WTC11 (cell line): ENCODE measurements at regions not wholly inside any gene's neighbourhood (a gene's known extent, or its start where the extent isn't known, plus 50 kb on each side); places are given as distances from the start of the nearest gene placed in this dataset.

Experiments
- ATAC-seq: fragments of 200-7000 bp; cut with Tn5 transposase; 2 replicates; pipeline ENCODE4 v1.10.0; 2021; ENCODE audit warnings: mild to moderate bottlenecking, moderate library complexity
- CTCF ChIA-PET: fragments of 300-600 bp; sonication (Branson Sonifier 250); formaldehyde crosslinking; loops from one replicate; lab custom pipeline; 2021; ENCODE audit warnings: antibody characterized with exemption; lab: Charles Lee
- POLR2A ChIA-PET: fragments of 350-600 bp; sonication (Branson Sonifier 250); formaldehyde crosslinking; loops from one replicate; lab custom pipeline; 2021; ENCODE audit warnings: antibody characterized with exemption; lab: Charles Lee
- DNase-seq: peaks from one replicate; pipeline ENCODE4 v3.0.0; 2021; ENCODE audit warnings: low spot score
- H3K27ac Mint-ChIP-seq: 2 replicates; pipeline ENCODE4 v1.8.0; 2021; ENCODE audit warnings: mixed read lengths
- H3K27me3 Mint-ChIP-seq: 2 replicates; pipeline ENCODE4 v1.8.0; 2021; ENCODE audit warnings: low read depth, mild to moderate bottlenecking, moderate library complexity, mixed read lengths
- H3K36me3 Mint-ChIP-seq: 2 replicates; pipeline ENCODE4 v1.8.0; 2021; ENCODE audit warnings: mixed read lengths
- H3K4me1 Mint-ChIP-seq: 2 replicates; pipeline ENCODE4 v1.8.0; 2022; ENCODE audit warnings: mixed read lengths
- H3K4me3 Mint-ChIP-seq: 2 replicates; pipeline ENCODE4 v1.8.0; 2021; ENCODE audit warnings: mild to moderate bottlenecking, moderate library complexity, mixed read lengths
- H3K9me3 Mint-ChIP-seq: 2 replicates; pipeline ENCODE4 v1.8.0; 2021; ENCODE audit warnings: mixed read lengths
- FOXP1 ChIP-seq: sonication (generic); formaldehyde crosslinking; IDR thresholded peaks from 2 replicates; pipeline ENCODE4 v1.8.0; 2022; ENCODE audit warnings: missing genetic modification reagents, mild to moderate bottlenecking, moderate library complexity, borderline replicate concordance
- GABPB1 ChIP-seq: sonication (generic); formaldehyde crosslinking; IDR thresholded peaks from 2 replicates; pipeline ENCODE4 v1.8.1; 2023; ENCODE audit warnings: mild to moderate bottlenecking, missing genetic modification reagents
- HMGA2 ChIP-seq: fragments of 250-450 bp; sonication (Bioruptor Pico); IDR thresholded peaks from 2 replicates; pipeline ENCODE4 v1.4.0; 2021; ENCODE audit warnings: mild to moderate bottlenecking, moderate library complexity
- IRF2 ChIP-seq: sonication (generic); formaldehyde crosslinking; IDR thresholded peaks from 2 replicates; pipeline ENCODE4 v1.8.0; 2022; ENCODE audit warnings: low read depth, missing genetic modification reagents, borderline replicate concordance
- NFYB ChIP-seq: sonication (generic); formaldehyde crosslinking; conservative IDR thresholded peaks from 2 replicates; pipeline ENCODE4 v1.8.0; 2022; ENCODE audit warnings: low read depth, missing genetic modification reagents
- RELA ChIP-seq: sonication (generic); formaldehyde crosslinking; IDR thresholded peaks from 2 replicates; pipeline ENCODE4 v1.8.1; 2022; ENCODE audit warnings: missing genetic modification reagents, mild to moderate bottlenecking, borderline replicate concordance
- TEAD4 ChIP-seq: sonication (generic); formaldehyde crosslinking; IDR thresholded peaks from 2 replicates; pipeline ENCODE4 v1.8.0; 2022; ENCODE audit warnings: mild to moderate bottlenecking, missing genetic modification reagents
- ZNF396 ChIP-seq: fragments of 250-450 bp; sonication (Bioruptor Pico); IDR thresholded peaks from 2 replicates; pipeline ENCODE4 v1.8.0; 2021; ENCODE audit warnings: mild to moderate bottlenecking, moderate library complexity, borderline replicate concordance
- ZNF416 ChIP-seq: fragments of 250-450 bp; sonication (Bioruptor Pico); IDR thresholded peaks from 2 replicates; pipeline ENCODE4 v1.9.0; 2021; ENCODE audit warnings: mild to moderate bottlenecking, inconsistent platforms
- ZNF423 ChIP-seq: fragments of 250-450 bp; sonication (Bioruptor Pico); IDR thresholded peaks from 2 replicates; pipeline ENCODE4 v2.1.2; 2022; ENCODE audit warnings: mild to moderate bottlenecking, moderate library complexity
- TF ChIP-seq, protein P1 (sequence below): fragments of 250-450 bp; sonication (Bioruptor Pico); IDR thresholded peaks from 2 replicates; pipeline ENCODE4 v1.8.0; 2021; ENCODE audit warnings: mild to moderate bottlenecking
- TF ChIP-seq, protein P2 (sequence below): sonication (generic); formaldehyde crosslinking; IDR thresholded peaks from 2 replicates; pipeline ENCODE4 v1.8.0; 2022; ENCODE audit warnings: missing genetic modification reagents
- TF ChIP-seq, protein P3 (sequence below): fragments of 250-450 bp; sonication (Bioruptor Pico); IDR thresholded peaks from 2 replicates; pipeline ENCODE4 v1.9.0; 2021; ENCODE audit warnings: mild to moderate bottlenecking
- TF ChIP-seq, protein P4 (sequence below): sonication (generic); formaldehyde crosslinking; IDR thresholded peaks from 2 replicates; pipeline ENCODE4 v1.8.0; 2022; ENCODE audit warnings: mild to moderate bottlenecking, missing genetic modification reagents
- TF ChIP-seq, protein P5 (sequence below): fragments of 250-450 bp; sonication (Bioruptor Pico); IDR thresholded peaks from 2 replicates; pipeline ENCODE4 v1.9.0; 2021; ENCODE audit warnings: mild to moderate bottlenecking
- TF ChIP-seq, protein P6 (sequence below): fragments of 250-450 bp; sonication (Bioruptor Pico); conservative IDR thresholded peaks from 2 replicates; pipeline ENCODE4 v1.9.0; 2021; ENCODE audit warnings: mild to moderate bottlenecking
- TF ChIP-seq, protein P7 (sequence below): sonication (generic); formaldehyde crosslinking; IDR thresholded peaks from 2 replicates; pipeline ENCODE4 v1.8.0; 2023; ENCODE audit warnings: mild to moderate bottlenecking, missing genetic modification reagents
- TF ChIP-seq, protein P8 (sequence below): fragments of 200-600 bp; IDR thresholded peaks from 2 replicates; pipeline ENCODE4 v1.8.0; 2022; ENCODE audit warnings: antibody characterized with exemption

DNA sequence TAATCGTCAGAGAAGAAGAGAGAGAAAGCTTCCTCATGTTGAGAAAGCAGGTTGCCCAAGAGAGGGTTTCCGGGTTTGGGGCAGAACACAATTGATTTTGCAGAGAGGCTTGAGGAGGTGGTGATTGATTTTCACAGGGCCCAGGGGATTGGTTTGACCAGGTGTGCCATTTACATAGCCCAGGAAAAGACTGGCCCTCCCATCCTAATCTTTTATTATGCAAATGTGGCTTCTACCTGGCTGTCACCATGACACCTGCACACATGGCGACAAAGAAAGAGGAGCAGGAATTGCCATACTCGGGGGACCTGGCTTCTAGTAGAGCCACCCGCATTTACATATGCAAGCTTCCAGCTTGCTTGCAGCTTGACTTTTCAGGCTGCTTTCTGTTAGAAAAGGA lies 405.3 kb downstream of the PPP4R3C start:
- ChIA-PET POLR2A (no interaction called here), CTCF (no interaction called here)
- Mint-ChIP-seq H3K27ac (peak overlapping the region; percentile 96), H3K27me3 (no peaks in the 10 kb centered on the region), H3K9me3 (0 out of 2 replicates have a peak, but pooled peaks cover 3% of the 10 kb centered on the region), H3K4me3 (0 out of 2 replicates have a peak overlapping the region, but pooled peaks have one; percentile 24), H3K4me1 (peaks cover 16% of the 10 kb centered on the region), H3K36me3 (no peaks in the 10 kb centered on the region)
- peak; percentile 93 for ATAC-seq
- peak; percentile 36 for DNase-seq
- TF ChIP-seq, protein P1, sequence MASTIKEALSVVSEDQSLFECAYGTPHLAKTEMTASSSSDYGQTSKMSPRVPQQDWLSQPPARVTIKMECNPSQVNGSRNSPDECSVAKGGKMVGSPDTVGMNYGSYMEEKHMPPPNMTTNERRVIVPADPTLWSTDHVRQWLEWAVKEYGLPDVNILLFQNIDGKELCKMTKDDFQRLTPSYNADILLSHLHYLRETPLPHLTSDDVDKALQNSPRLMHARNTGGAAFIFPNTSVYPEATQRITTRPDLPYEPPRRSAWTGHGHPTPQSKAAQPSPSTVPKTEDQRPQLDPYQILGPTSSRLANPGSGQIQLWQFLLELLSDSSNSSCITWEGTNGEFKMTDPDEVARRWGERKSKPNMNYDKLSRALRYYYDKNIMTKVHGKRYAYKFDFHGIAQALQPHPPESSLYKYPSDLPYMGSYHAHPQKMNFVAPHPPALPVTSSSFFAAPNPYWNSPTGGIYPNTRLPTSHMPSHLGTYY = no peak
- TF ChIP-seq, protein P2, sequence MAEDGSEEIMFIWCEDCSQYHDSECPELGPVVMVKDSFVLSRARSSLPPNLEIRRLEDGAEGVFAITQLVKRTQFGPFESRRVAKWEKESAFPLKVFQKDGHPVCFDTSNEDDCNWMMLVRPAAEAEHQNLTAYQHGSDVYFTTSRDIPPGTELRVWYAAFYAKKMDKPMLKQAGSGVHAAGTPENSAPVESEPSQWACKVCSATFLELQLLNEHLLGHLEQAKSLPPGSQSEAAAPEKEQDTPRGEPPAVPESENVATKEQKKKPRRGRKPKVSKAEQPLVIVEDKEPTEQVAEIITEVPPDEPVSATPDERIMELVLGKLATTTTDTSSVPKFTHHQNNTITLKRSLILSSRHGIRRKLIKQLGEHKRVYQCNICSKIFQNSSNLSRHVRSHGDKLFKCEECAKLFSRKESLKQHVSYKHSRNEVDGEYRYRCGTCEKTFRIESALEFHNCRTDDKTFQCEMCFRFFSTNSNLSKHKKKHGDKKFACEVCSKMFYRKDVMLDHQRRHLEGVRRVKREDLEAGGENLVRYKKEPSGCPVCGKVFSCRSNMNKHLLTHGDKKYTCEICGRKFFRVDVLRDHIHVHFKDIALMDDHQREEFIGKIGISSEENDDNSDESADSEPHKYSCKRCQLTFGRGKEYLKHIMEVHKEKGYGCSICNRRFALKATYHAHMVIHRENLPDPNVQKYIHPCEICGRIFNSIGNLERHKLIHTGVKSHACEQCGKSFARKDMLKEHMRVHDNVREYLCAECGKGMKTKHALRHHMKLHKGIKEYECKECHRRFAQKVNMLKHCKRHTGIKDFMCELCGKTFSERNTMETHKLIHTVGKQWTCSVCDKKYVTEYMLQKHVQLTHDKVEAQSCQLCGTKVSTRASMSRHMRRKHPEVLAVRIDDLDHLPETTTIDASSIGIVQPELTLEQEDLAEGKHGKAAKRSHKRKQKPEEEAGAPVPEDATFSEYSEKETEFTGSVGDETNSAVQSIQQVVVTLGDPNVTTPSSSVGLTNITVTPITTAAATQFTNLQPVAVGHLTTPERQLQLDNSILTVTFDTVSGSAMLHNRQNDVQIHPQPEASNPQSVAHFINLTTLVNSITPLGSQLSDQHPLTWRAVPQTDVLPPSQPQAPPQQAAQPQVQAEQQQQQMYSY (CRISPR knock-in tag) = no peak
- no peak for TF ChIP-seq FOXP1 (CRISPR knock-in tag)
- TF ChIP-seq, protein P3, sequence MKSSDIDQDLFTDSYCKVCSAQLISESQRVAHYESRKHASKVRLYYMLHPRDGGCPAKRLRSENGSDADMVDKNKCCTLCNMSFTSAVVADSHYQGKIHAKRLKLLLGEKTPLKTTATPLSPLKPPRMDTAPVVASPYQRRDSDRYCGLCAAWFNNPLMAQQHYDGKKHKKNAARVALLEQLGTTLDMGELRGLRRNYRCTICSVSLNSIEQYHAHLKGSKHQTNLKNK (CRISPR knock-in tag) = no peak
- TF ChIP-seq, protein P4, sequence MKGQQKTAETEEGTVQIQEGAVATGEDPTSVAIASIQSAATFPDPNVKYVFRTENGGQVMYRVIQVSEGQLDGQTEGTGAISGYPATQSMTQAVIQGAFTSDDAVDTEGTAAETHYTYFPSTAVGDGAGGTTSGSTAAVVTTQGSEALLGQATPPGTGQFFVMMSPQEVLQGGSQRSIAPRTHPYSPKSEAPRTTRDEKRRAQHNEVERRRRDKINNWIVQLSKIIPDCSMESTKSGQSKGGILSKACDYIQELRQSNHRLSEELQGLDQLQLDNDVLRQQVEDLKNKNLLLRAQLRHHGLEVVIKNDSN = no peak
- TF ChIP-seq, protein P5, sequence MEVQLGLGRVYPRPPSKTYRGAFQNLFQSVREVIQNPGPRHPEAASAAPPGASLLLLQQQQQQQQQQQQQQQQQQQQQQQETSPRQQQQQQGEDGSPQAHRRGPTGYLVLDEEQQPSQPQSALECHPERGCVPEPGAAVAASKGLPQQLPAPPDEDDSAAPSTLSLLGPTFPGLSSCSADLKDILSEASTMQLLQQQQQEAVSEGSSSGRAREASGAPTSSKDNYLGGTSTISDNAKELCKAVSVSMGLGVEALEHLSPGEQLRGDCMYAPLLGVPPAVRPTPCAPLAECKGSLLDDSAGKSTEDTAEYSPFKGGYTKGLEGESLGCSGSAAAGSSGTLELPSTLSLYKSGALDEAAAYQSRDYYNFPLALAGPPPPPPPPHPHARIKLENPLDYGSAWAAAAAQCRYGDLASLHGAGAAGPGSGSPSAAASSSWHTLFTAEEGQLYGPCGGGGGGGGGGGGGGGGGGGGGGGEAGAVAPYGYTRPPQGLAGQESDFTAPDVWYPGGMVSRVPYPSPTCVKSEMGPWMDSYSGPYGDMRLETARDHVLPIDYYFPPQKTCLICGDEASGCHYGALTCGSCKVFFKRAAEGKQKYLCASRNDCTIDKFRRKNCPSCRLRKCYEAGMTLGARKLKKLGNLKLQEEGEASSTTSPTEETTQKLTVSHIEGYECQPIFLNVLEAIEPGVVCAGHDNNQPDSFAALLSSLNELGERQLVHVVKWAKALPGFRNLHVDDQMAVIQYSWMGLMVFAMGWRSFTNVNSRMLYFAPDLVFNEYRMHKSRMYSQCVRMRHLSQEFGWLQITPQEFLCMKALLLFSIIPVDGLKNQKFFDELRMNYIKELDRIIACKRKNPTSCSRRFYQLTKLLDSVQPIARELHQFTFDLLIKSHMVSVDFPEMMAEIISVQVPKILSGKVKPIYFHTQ (CRISPR knock-in tag) = no peak
- TF ChIP-seq, protein P6, sequence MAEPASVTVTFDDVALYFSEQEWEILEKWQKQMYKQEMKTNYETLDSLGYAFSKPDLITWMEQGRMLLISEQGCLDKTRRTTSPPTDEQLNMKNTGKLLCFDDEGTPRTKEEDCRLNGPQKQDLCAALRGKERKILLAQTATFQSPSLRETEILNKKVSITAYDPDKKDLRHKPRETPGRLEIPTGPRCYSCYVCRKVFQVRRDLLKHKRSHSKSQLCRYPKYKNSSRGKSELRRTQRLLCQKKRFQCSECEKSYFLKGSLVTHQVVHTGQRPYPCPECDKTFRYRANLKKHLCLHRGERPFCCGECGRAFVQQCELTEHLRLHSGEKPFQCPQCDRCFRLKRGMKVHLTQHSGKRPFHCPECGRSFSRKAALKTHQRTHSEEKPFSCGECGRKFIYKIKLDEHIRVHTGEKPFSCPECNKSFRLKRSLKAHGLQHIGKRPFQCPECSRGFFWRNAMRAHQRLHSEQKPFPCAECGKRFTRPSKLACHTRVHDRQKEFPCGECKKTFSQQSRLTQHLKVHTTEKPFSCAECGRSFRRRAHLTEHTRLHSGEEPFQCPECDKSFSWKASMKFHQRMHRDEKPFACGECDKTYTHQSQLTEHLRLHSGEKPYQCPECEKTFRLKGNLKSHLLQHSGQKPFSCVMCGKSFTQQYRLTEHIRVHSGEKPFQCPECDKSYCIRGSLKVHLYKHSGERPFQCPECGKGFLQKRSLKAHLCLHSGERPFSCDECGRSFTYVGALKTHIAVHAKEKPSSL (CRISPR knock-in tag) = no peak
- no peak for TF ChIP-seq ZNF423
- TF ChIP-seq, protein P7, sequence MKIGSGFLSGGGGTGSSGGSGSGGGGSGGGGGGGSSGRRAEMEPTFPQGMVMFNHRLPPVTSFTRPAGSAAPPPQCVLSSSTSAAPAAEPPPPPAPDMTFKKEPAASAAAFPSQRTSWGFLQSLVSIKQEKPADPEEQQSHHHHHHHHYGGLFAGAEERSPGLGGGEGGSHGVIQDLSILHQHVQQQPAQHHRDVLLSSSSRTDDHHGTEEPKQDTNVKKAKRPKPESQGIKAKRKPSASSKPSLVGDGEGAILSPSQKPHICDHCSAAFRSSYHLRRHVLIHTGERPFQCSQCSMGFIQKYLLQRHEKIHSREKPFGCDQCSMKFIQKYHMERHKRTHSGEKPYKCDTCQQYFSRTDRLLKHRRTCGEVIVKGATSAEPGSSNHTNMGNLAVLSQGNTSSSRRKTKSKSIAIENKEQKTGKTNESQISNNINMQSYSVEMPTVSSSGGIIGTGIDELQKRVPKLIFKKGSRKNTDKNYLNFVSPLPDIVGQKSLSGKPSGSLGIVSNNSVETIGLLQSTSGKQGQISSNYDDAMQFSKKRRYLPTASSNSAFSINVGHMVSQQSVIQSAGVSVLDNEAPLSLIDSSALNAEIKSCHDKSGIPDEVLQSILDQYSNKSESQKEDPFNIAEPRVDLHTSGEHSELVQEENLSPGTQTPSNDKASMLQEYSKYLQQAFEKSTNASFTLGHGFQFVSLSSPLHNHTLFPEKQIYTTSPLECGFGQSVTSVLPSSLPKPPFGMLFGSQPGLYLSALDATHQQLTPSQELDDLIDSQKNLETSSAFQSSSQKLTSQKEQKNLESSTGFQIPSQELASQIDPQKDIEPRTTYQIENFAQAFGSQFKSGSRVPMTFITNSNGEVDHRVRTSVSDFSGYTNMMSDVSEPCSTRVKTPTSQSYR (CRISPR knock-in tag) = no peak
- TF ChIP-seq TEAD4 (CRISPR knock-in tag) = no peak
- no peak for TF ChIP-seq ZNF396 (CRISPR knock-in tag)
- TF ChIP-seq GABPB1 = no peak
- no peak for TF ChIP-seq HMGA2
- no peak for TF ChIP-seq IRF2 (CRISPR knock-in tag)
- no peak for TF ChIP-seq RELA (CRISPR knock-in tag)
- TF ChIP-seq NFYB (CRISPR knock-in tag) = no peak
- TF ChIP-seq, protein P8, sequence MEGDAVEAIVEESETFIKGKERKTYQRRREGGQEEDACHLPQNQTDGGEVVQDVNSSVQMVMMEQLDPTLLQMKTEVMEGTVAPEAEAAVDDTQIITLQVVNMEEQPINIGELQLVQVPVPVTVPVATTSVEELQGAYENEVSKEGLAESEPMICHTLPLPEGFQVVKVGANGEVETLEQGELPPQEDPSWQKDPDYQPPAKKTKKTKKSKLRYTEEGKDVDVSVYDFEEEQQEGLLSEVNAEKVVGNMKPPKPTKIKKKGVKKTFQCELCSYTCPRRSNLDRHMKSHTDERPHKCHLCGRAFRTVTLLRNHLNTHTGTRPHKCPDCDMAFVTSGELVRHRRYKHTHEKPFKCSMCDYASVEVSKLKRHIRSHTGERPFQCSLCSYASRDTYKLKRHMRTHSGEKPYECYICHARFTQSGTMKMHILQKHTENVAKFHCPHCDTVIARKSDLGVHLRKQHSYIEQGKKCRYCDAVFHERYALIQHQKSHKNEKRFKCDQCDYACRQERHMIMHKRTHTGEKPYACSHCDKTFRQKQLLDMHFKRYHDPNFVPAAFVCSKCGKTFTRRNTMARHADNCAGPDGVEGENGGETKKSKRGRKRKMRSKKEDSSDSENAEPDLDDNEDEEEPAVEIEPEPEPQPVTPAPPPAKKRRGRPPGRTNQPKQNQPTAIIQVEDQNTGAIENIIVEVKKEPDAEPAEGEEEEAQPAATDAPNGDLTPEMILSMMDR = no peak
- TF ChIP-seq ZNF416 (CRISPR knock-in tag) = no peak
